NB4 (cell line): ENCODE measurements at regions not wholly inside any gene's neighbourhood (a gene's known extent, or its start where the extent isn't known, plus 50 kb on each side); places are given as distances from the start of the nearest gene placed in this dataset.

Source experiments
- DNase-seq: peaks from one replicate; pipeline ENCODE4 v3.0.0; 2010; ENCODE audit warnings: low read depth
- H3K4me3 ChIP-seq: one replicate; pipeline ENCODE4 v1.5.1; 2011; ENCODE audit warnings: mild to moderate bottlenecking, low read depth, low read length, moderate library complexity
- CTCF ChIP-seq: IDR thresholded peaks from one replicate; pipeline ENCODE4 v1.5.1; 2012; ENCODE audit warnings: low read depth, low read length
- MAX ChIP-seq: IDR thresholded peaks from 2 replicates; pipeline ENCODE4 v1.6.1; 2011; ENCODE audit warnings: low read depth, low read length
- MYC ChIP-seq: IDR thresholded peaks from 2 replicates; pipeline ENCODE4 v1.6.1; 2011; ENCODE audit warnings: low read depth, low read length
- POLR2A ChIP-seq: IDR thresholded peaks from 2 replicates; pipeline ENCODE4 v1.6.1; 2011; ENCODE audit warnings: mild to moderate bottlenecking; ENCODE audit not compliant: insufficient read length; ENCODE audit errors: extremely low read depth

- TF ChIP-seq CTCF (no peak), MAX (no peak), MYC (no peak), POLR2A (no peak)
- H3K4me3 ChIP-seq: no peak overlapping the region
- DNase-seq: no peak
These were observed 864.0 kb upstream of the ACO1 start for GRCh38 chr9:31520301-31521085.

GRCh38 chr9:31535651-31536050 lies 848.8 kb upstream of the ACO1 start:
- DNase-seq: no peak
- TF ChIP-seq MAX (no peak), MYC (no peak), CTCF (no peak), POLR2A (no peak)
- H3K4me3 ChIP-seq: no peak overlapping the region

GRCh38 chr9:31536471-31536870 lies 848.0 kb upstream of the ACO1 start:
- no peak for TF ChIP-seq MYC
- TF ChIP-seq MAX: no peak
- no peak for TF ChIP-seq POLR2A
- no peak for TF ChIP-seq CTCF
- no peak for DNase-seq
- H3K4me3 ChIP-seq: no peak overlapping the region

- no peak overlapping the region for H3K4me3 ChIP-seq
- no peak for DNase-seq
- TF ChIP-seq MAX (no peak), MYC (no peak), CTCF (no peak), POLR2A (no peak)
These were observed 842.6 kb upstream of the ACO1 start for GRCh38 chr9:31541721-31542281.

GRCh38 chr9:31542384-31543055 lies 841.9 kb upstream of the ACO1 start:
- TF ChIP-seq MYC: peak; percentile 30; the same call in 1 of the 2 replicates
- TF ChIP-seq MAX: peak; percentile 69
- TF ChIP-seq POLR2A: no peak
- peak; percentile 26 for TF ChIP-seq CTCF
- DNase-seq: peak; percentile 85
- H3K4me3 ChIP-seq: no peak overlapping the region
